ENCODE measurements at regions not wholly inside any gene's neighbourhood (a gene's known extent, or its start where the extent isn't known, plus 50 kb on each side); places are given as distances from the start of the nearest gene placed in this dataset.

- WGBS (ENCODE audit: insufficient coverage, low lambda C conversion rate): no CpG with 5 or more reads among the region's 3 CpGs
- Histone ChIP-seq H3K9me3 (ENCODE audit: control insufficient read depth, low read depth, low read length) (no peaks in the 10 kb centered on the region), H3K4me1 (ENCODE audit: control insufficient read depth, insufficient read depth, low read length) (no peaks in the 10 kb centered on the region), H3K27me3 (ENCODE audit: control insufficient read depth, insufficient read depth, low read length) (no peaks in the 10 kb centered on the region), H3K36me3 (ENCODE audit: control insufficient read depth, insufficient read depth, low read length) (no peaks in the 10 kb centered on the region), H3K4me3 (ENCODE audit: low read length) (no peak overlapping the region), H3K27ac (ENCODE audit: low read length) (no peak overlapping the region)
- peak; percentile 29 to 45 for DNase-seq
These were observed 159.7 kb upstream of the RPS6KA2 start for GRCh38 chr6:166786704-166787293.

GRCh38 chr6:166785131-166785530 is 158.1 kb upstream of the RPS6KA2 start:
- Histone ChIP-seq H3K36me3 (ENCODE audit: control insufficient read depth, insufficient read depth, low read length) (no peaks in the 10 kb centered on the region), H3K27ac (ENCODE audit: low read length) (no peak overlapping the region), H3K27me3 (ENCODE audit: control insufficient read depth, insufficient read depth, low read length) (no peaks in the 10 kb centered on the region), H3K9me3 (ENCODE audit: control insufficient read depth, low read depth, low read length) (no peaks in the 10 kb centered on the region), H3K4me3 (ENCODE audit: low read length) (no peak overlapping the region), H3K4me1 (ENCODE audit: control insufficient read depth, insufficient read depth, low read length) (no peaks in the 10 kb centered on the region)
- DNase-seq: no peak
- WGBS (ENCODE audit: insufficient coverage, low lambda C conversion rate): no CpG with 5 or more reads among the region's 6 CpGs

DNA sequence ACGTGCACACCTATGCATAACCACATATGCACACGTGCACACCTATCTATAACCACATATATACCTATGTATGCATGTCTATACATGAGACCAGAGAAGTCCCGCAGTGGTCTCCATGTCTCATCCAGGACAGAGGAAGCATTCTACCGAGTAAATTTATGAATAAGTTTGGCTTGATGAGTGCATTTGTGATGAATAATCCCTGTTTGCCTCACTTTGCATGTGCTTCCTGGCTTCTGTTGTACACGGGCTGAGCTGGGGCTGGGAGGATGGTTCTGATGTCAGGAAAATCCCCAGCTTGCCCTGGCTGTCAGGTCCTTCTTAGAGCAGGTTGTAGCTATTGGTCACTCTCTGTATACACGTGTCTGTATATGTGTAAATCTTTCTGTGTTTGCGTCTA is 157.6 kb upstream of the RPS6KA2 start:
- no peak for DNase-seq
- Histone ChIP-seq H3K36me3 (ENCODE audit: control insufficient read depth, insufficient read depth, low read length) (no peaks in the 10 kb centered on the region), H3K9me3 (ENCODE audit: control insufficient read depth, low read depth, low read length) (no peaks in the 10 kb centered on the region), H3K4me1 (ENCODE audit: control insufficient read depth, insufficient read depth, low read length) (no peaks in the 10 kb centered on the region), H3K27ac (ENCODE audit: low read length) (no peak overlapping the region), H3K27me3 (ENCODE audit: control insufficient read depth, insufficient read depth, low read length) (no peaks in the 10 kb centered on the region), H3K4me3 (ENCODE audit: low read length) (no peak overlapping the region)
- no CpG with 5 or more reads among the region's 7 CpGs for WGBS (ENCODE audit: insufficient coverage, low lambda C conversion rate)

DNA sequence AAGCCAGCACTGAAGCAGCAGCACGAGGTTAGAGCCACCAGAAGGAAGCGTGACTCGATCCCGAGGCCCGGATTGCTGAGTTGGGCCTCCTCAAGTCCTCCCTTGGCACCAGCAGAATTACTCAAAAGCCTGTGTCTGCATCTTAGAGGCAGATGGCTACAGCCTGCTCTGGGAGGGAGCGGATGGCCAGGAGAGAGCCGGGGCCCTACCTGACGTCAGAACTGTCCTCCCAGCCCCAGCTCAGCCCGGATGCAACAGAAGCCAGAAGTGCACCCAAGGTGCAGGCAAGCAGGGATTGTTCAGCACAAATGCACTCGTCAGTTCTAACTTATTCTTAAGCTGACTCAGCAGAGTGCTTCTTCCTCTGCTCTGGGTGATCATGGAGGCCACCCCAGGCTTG is 155.5 kb upstream of the RPS6KA2 start:
- WGBS (ENCODE audit: insufficient coverage, low lambda C conversion rate): no CpG with 5 or more reads among the region's 10 CpGs
- no peaks in the 10 kb centered on the region for H3K36me3 ChIP-seq (ENCODE audit: control insufficient read depth, insufficient read depth, low read length)
- no peak overlapping the region for H3K27ac ChIP-seq (ENCODE audit: low read length)
- no peaks in the 10 kb centered on the region for H3K9me3 ChIP-seq (ENCODE audit: control insufficient read depth, low read depth, low read length)
- no peak for DNase-seq
- no peak overlapping the region for H3K4me3 ChIP-seq (ENCODE audit: low read length)
- H3K27me3 ChIP-seq (ENCODE audit: control insufficient read depth, insufficient read depth, low read length): peaks cover 2% of the 10 kb centered on the region
- no peaks in the 10 kb centered on the region for H3K4me1 ChIP-seq (ENCODE audit: control insufficient read depth, insufficient read depth, low read length)

- DNase-seq: no peak
- no peaks in the 10 kb centered on the region for H3K36me3 ChIP-seq (ENCODE audit: control insufficient read depth, insufficient read depth, low read length)
- no peak overlapping the region for H3K4me3 ChIP-seq (ENCODE audit: low read length)
- no CpG with 5 or more reads among the region's 6 CpGs for WGBS (ENCODE audit: insufficient coverage, low lambda C conversion rate)
- H3K27me3 ChIP-seq (ENCODE audit: control insufficient read depth, insufficient read depth, low read length): peaks cover 2% of the 10 kb centered on the region
- H3K27ac ChIP-seq (ENCODE audit: low read length): no peak overlapping the region
- H3K9me3 ChIP-seq (ENCODE audit: control insufficient read depth, low read depth, low read length): no peaks in the 10 kb centered on the region
- no peaks in the 10 kb centered on the region for H3K4me1 ChIP-seq (ENCODE audit: control insufficient read depth, insufficient read depth, low read length)
These were observed 154.3 kb upstream of the RPS6KA2 start for GRCh38 chr6:166781331-166781730.

GRCh38 chr6:166779963-166780683 is 153.1 kb upstream of the RPS6KA2 start:
- H3K4me3 ChIP-seq (ENCODE audit: low read length): no peak overlapping the region
- no CpG with 5 or more reads among the region's 13 CpGs for WGBS (ENCODE audit: insufficient coverage, low lambda C conversion rate)
- H3K9me3 ChIP-seq (ENCODE audit: control insufficient read depth, low read depth, low read length): no peaks in the 10 kb centered on the region
- H3K36me3 ChIP-seq (ENCODE audit: control insufficient read depth, insufficient read depth, low read length): no peaks in the 10 kb centered on the region
- no peak for DNase-seq
- no peak overlapping the region for H3K27ac ChIP-seq (ENCODE audit: low read length)
- H3K27me3 ChIP-seq (ENCODE audit: control insufficient read depth, insufficient read depth, low read length): peaks cover 2% of the 10 kb centered on the region
- H3K4me1 ChIP-seq (ENCODE audit: control insufficient read depth, insufficient read depth, low read length): no peaks in the 10 kb centered on the region

DNA sequence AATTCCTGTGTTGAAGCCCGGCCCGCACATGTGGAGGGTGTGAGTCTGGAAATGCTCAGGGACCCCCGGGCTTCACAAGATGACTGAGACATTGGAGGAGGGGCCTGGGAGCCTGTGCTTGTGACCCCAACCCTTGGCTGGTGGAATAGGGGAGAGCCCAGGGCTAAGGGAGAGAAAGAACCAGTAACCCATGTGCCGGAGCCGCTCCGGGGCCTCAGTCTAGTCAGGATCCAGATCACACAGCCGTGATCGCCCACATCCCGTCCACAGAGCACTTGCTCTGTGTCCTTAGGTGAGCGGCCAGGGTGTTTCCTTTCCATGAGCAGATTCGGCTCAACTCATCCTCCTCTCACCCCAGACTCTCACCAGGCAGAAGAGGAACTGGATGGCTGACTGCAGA is 152.3 kb upstream of the RPS6KA2 start:
- WGBS (ENCODE audit: insufficient coverage, low lambda C conversion rate): no CpG with 5 or more reads among the region's 11 CpGs
- no peak for DNase-seq
- Histone ChIP-seq H3K27ac (ENCODE audit: low read length) (no peak overlapping the region), H3K4me3 (ENCODE audit: low read length) (no peak overlapping the region), H3K27me3 (ENCODE audit: control insufficient read depth, insufficient read depth, low read length) (peaks cover 2% of the 10 kb centered on the region), H3K4me1 (ENCODE audit: control insufficient read depth, insufficient read depth, low read length) (no peaks in the 10 kb centered on the region), H3K36me3 (ENCODE audit: control insufficient read depth, insufficient read depth, low read length) (no peaks in the 10 kb centered on the region), H3K9me3 (ENCODE audit: control insufficient read depth, low read depth, low read length) (no peaks in the 10 kb centered on the region)

GRCh38 chr6:166778776-166779175 is 151.7 kb upstream of the RPS6KA2 start:
- no peak for DNase-seq
- H3K4me1 ChIP-seq (ENCODE audit: control insufficient read depth, insufficient read depth, low read length): no peaks in the 10 kb centered on the region
- no peaks in the 10 kb centered on the region for H3K9me3 ChIP-seq (ENCODE audit: control insufficient read depth, low read depth, low read length)
- peaks cover 4% of the 10 kb centered on the region for H3K27me3 ChIP-seq (ENCODE audit: control insufficient read depth, insufficient read depth, low read length)
- no peaks in the 10 kb centered on the region for H3K36me3 ChIP-seq (ENCODE audit: control insufficient read depth, insufficient read depth, low read length)
- no peak overlapping the region for H3K4me3 ChIP-seq (ENCODE audit: low read length)
- H3K27ac ChIP-seq (ENCODE audit: low read length): no peak overlapping the region
- no CpG with 5 or more reads among the region's 14 CpGs for WGBS (ENCODE audit: insufficient coverage, low lambda C conversion rate)

DNA sequence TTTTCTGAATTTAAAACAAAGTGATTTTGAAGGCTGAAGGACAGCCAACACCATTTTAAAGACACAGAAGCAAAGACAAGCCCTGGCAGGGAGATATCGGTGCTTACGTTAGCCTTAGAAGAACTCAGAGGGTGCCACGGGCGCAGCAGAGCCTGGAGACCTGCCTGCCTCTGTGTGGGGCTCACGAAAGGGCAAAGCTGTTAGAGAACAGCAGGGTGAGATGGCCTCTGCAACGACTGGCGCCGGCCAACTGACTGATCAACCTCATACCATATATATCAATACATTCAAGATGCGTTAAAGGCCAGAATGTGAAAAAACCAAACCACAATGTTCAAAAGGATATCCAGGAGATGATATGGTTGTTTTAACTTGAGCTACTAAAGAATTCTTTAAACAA is 151.0 kb upstream of the RPS6KA2 start:
- WGBS (ENCODE audit: insufficient coverage, low lambda C conversion rate): 100% methylated on average over 1 of the region's 9 CpGs
- no peaks in the 10 kb centered on the region for H3K9me3 ChIP-seq (ENCODE audit: control insufficient read depth, low read depth, low read length)

DNA sequence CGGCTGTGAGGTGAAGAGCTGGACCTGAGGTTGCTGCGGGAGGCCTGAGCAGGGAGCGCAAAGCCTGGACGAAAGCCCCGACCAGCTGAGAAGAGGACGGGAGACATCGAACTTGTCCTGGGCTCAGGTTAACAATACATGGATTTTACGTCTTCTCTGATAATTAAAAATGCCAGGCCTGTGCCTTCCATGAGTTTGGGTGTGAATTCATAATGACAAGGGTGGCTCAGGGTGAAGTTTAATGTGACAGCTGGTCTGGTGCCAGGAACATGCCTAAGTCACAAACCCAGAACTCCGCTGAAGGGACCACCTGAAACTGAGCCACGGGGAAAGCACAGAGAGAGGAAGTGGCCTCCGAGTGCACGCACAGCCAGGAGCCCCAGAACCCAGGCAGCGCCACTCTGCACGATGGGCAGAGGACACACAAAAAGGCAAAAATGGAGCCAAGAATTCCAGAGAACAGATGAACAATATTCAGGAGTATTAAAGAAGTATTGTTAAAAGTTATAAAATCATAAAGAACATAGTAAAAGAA is 150.1 kb upstream of the RPS6KA2 start:
- no peak overlapping the region for H3K27ac ChIP-seq (ENCODE audit: low read length)
- DNase-seq: no peak
- H3K4me1 ChIP-seq (ENCODE audit: control insufficient read depth, insufficient read depth, low read length): no peaks in the 10 kb centered on the region
- H3K4me3 ChIP-seq (ENCODE audit: low read length): no peak overlapping the region
- H3K9me3 ChIP-seq (ENCODE audit: control insufficient read depth, low read depth, low read length): no peaks in the 10 kb centered on the region
- no peaks in the 10 kb centered on the region for H3K36me3 ChIP-seq (ENCODE audit: control insufficient read depth, insufficient read depth, low read length)
- 80% methylated on average over 1 of the region's 14 CpGs for WGBS (ENCODE audit: insufficient coverage, low lambda C conversion rate)
- peaks cover 7% of the 10 kb centered on the region for H3K27me3 ChIP-seq (ENCODE audit: control insufficient read depth, insufficient read depth, low read length)

More for the DNA sequence above, 151.0 kb upstream of the RPS6KA2 start:
- DNase-seq: no peak
- H3K4me1 ChIP-seq (ENCODE audit: control insufficient read depth, insufficient read depth, low read length): no peaks in the 10 kb centered on the region
- no peak overlapping the region for H3K4me3 ChIP-seq (ENCODE audit: low read length)
- no peaks in the 10 kb centered on the region for H3K36me3 ChIP-seq (ENCODE audit: control insufficient read depth, insufficient read depth, low read length)
- H3K27ac ChIP-seq (ENCODE audit: low read length): no peak overlapping the region
- H3K27me3 ChIP-seq (ENCODE audit: control insufficient read depth, insufficient read depth, low read length): peaks cover 6% of the 10 kb centered on the region

GRCh38 chr6:166776571-166776970 is 149.5 kb upstream of the RPS6KA2 start:
- Histone ChIP-seq H3K4me3 (ENCODE audit: low read length) (no peak overlapping the region), H3K27me3 (ENCODE audit: control insufficient read depth, insufficient read depth, low read length) (peaks cover 7% of the 10 kb centered on the region), H3K9me3 (ENCODE audit: control insufficient read depth, low read depth, low read length) (no peaks in the 10 kb centered on the region), H3K4me1 (ENCODE audit: control insufficient read depth, insufficient read depth, low read length) (no peaks in the 10 kb centered on the region), H3K27ac (ENCODE audit: low read length) (no peak overlapping the region), H3K36me3 (ENCODE audit: control insufficient read depth, insufficient read depth, low read length) (no peaks in the 10 kb centered on the region)
- DNase-seq: no peak
- WGBS (ENCODE audit: insufficient coverage, low lambda C conversion rate): 100% methylated on average over 1 of the region's 12 CpGs

Data from large intestine (tissue), 3 donors.